Stimulated activated CD4-positive, alpha-beta T cell treated with anti-CD3 and anti-CD28 coated beads, Interleukin-15, amount 100 ng/mL, for 48 hours (primary cell): ENCODE measurements at regions not wholly inside any gene's neighbourhood (a gene's known extent, or its start where the extent isn't known, plus 50 kb on each side); places are given as distances from the start of the nearest gene placed in this dataset.
"Not testable (repeated sequence)": the region's sequence is repeated elsewhere in the genome, so short reads cannot be mapped to it uniquely, and the experiment has no call there.

Source experiments
- DNase-seq, 2 donors: peaks; one replicate each; pipeline ENCODE4 v3.0.0-alpha.2; 2020; ENCODE audit warnings: low read depth in 2 of 2

GRCh38 chr5:106822851-106823250 lies 847.9 kb downstream of the EFNA5 start:
- DNase-seq: no peak

GRCh38 chr5:106818552-106818951 lies 852.2 kb downstream of the EFNA5 start:
- no peak for DNase-seq

- DNase-seq: no peak
These were observed 855.8 kb downstream of the EFNA5 start for GRCh38 chr5:106814961-106815360.

- no peak for DNase-seq
These were observed 869.2 kb downstream of the EFNA5 start for GRCh38 chr5:106801554-106801953.

- no peak for DNase-seq
These were observed 872.7 kb downstream of the EFNA5 start for GRCh38 chr5:106797996-106798395.

GRCh38 chr5:106796081-106796480 lies 874.7 kb downstream of the EFNA5 start:
- DNase-seq: no peak

GRCh38 chr5:106784846-106785245 lies 885.9 kb downstream of the EFNA5 start:
- DNase-seq: no peak

- DNase-seq: no peak
These were observed 890.4 kb downstream of the EFNA5 start for GRCh38 chr5:106780355-106780754.

GRCh38 chr5:106776515-106776914 lies 894.2 kb downstream of the EFNA5 start:
- DNase-seq: not testable (repeated sequence)

- no peak for DNase-seq
These were observed 902.3 kb downstream of the EFNA5 start for GRCh38 chr5:106768392-106768791.

GRCh38 chr5:106766916-106767315 lies 903.8 kb downstream of the EFNA5 start:
- DNase-seq: no peak

GRCh38 chr5:106759581-106759980 lies 911.2 kb downstream of the EFNA5 start:
- DNase-seq: no peak

GRCh38 chr5:106759152-106759551 lies 911.6 kb downstream of the EFNA5 start:
- DNase-seq: no peak

- DNase-seq: no peak
These were observed 913.1 kb downstream of the EFNA5 start for GRCh38 chr5:106757672-106758071.

- no peak for DNase-seq
These were observed 914.9 kb downstream of the EFNA5 start for GRCh38 chr5:106755789-106756188.

- no peak for DNase-seq
These were observed 915.7 kb downstream of the EFNA5 start for GRCh38 chr5:106755066-106755465.

GRCh38 chr5:106749826-106750225 lies 920.9 kb downstream of the EFNA5 start:
- no peak for DNase-seq

- no peak for DNase-seq
These were observed 931.6 kb downstream of the EFNA5 start for GRCh38 chr5:106739127-106739526.

- DNase-seq: no peak
These were observed 933.6 kb downstream of the EFNA5 start for GRCh38 chr5:106737111-106737510.

- DNase-seq: no peak
These were observed 938.1 kb downstream of the EFNA5 start for GRCh38 chr5:106732624-106733023.

- DNase-seq: no peak
These were observed 939.8 kb downstream of the EFNA5 start for GRCh38 chr5:106730912-106731311.

- no peak for DNase-seq
These were observed 940.2 kb downstream of the EFNA5 start for GRCh38 chr5:106730506-106730905.

GRCh38 chr5:106728208-106728607 lies 942.5 kb downstream of the EFNA5 start:
- no peak for DNase-seq

- DNase-seq: no peak
These were observed 943.7 kb downstream of the EFNA5 start for GRCh38 chr5:106727071-106727470.

GRCh38 chr5:106720367-106720766 lies 950.4 kb downstream of the EFNA5 start:
- DNase-seq: no peak
